ENCODE measurements at regions not wholly inside any gene's neighbourhood (a gene's known extent, or its start where the extent isn't known, plus 50 kb on each side); places are given as distances from the start of the nearest gene placed in this dataset.

DNA sequence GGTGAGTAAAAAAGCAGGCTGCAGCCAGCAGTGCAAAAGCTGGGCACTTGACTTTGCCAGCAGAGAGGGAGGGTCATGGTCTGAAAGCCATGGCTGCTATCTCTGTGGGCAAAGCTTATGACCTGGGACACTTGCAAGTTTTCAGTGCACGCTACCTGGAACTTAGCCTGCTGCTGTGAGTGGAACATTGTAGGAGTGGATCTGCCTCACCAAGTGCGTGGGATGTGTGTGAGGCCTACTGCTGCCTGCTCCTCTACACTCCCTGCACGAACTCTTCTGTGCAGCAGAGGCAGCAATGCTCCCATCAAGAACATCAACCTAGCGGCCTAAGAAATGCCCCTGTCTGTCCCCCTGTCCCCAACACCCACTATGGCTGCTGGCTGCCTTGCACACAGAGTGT, 344.1 kb upstream of the REG3G start:
- in situ Hi-C loops (cut with HindIII; ENCODE audit: low pct_ligation_motif_present, low sequenced_read_pairs) = no loop called here
- TF ChIP-seq, protein P1, sequence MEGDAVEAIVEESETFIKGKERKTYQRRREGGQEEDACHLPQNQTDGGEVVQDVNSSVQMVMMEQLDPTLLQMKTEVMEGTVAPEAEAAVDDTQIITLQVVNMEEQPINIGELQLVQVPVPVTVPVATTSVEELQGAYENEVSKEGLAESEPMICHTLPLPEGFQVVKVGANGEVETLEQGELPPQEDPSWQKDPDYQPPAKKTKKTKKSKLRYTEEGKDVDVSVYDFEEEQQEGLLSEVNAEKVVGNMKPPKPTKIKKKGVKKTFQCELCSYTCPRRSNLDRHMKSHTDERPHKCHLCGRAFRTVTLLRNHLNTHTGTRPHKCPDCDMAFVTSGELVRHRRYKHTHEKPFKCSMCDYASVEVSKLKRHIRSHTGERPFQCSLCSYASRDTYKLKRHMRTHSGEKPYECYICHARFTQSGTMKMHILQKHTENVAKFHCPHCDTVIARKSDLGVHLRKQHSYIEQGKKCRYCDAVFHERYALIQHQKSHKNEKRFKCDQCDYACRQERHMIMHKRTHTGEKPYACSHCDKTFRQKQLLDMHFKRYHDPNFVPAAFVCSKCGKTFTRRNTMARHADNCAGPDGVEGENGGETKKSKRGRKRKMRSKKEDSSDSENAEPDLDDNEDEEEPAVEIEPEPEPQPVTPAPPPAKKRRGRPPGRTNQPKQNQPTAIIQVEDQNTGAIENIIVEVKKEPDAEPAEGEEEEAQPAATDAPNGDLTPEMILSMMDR (IDR thresholded peaks at IDR 0.05; ENCODE audit: low read depth, low read length, missing control alignments) = no peak
- DNase-seq = no peak
- H3K27ac ChIP-seq = no peak overlapping the region
- H3K36me3 ChIP-seq (replicated peaks) = no peaks in the 10 kb centered on the region
- no peaks in the 10 kb centered on the region for H3K27me3 ChIP-seq (replicated peaks)
- H3K4me3 ChIP-seq (ENCODE audit: low read depth, low read length) = no peak overlapping the region

DNA sequence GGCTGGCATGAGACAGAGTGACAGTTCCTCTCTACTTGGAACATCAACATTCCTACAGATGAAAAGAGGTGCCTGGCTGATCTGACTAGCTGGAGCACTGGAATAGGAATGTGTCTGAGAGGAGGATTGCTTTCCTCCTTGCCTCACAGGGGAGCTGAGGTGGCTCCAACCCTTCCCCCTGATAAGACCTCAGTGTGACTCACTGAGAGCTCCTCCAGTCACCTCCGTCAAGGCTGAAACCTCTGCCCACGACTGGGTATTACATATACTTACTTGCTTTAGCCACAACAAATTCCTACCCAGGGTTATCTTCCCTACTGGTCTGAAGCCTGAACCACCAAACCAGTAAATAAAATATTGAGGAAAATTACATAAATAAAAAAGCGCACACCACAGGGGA, 342.7 kb upstream of the REG3G start:
- DNase-seq = no peak
- no peak overlapping the region for H3K27ac ChIP-seq
- in situ Hi-C loops (cut with HindIII; ENCODE audit: low pct_ligation_motif_present, low sequenced_read_pairs) = no loop called here

GRCh38 chr2:78686625-78687153, 338.8 kb upstream of the REG3G start:
- Histone ChIP-seq H3K27me3 (replicated peaks) (no peaks in the 10 kb centered on the region), H3K27ac (no peak overlapping the region), H3K36me3 (replicated peaks) (no peaks in the 10 kb centered on the region), H3K4me3 (ENCODE audit: low read depth, low read length) (no peak overlapping the region)
- no peak for DNase-seq
- TF ChIP-seq, protein P1 (IDR thresholded peaks at IDR 0.05; ENCODE audit: low read depth, low read length, missing control alignments) = no peak
- in situ Hi-C loops (cut with HindIII; ENCODE audit: low pct_ligation_motif_present, low sequenced_read_pairs) = no loop called here

More for the DNA sequence above, 342.7 kb upstream of the REG3G start:
- TF ChIP-seq, protein P1 (IDR thresholded peaks at IDR 0.05; ENCODE audit: low read depth, low read length, missing control alignments) = no peak
- H3K27me3 ChIP-seq (replicated peaks) = no peaks in the 10 kb centered on the region
- no peak overlapping the region for H3K4me3 ChIP-seq (ENCODE audit: low read depth, low read length)
- no peaks in the 10 kb centered on the region for H3K36me3 ChIP-seq (replicated peaks)

- TF ChIP-seq, protein P1 (IDR thresholded peaks at IDR 0.05; ENCODE audit: low read depth, low read length, missing control alignments) = no peak
- H3K36me3 ChIP-seq (replicated peaks) = no peaks in the 10 kb centered on the region
- in situ Hi-C loops (cut with HindIII; ENCODE audit: low pct_ligation_motif_present, low sequenced_read_pairs) = no loop called here
- no peak overlapping the region for H3K4me3 ChIP-seq (ENCODE audit: low read depth, low read length)
- H3K27me3 ChIP-seq (replicated peaks) = no peaks in the 10 kb centered on the region
- no peak overlapping the region for H3K27ac ChIP-seq
- no peak for DNase-seq
Measured at GRCh38 chr2:78699696-78700095, 325.8 kb upstream of the REG3G start.

GRCh38 chr2:78701546-78701945, 324.0 kb upstream of the REG3G start:
- TF ChIP-seq, protein P1 (IDR thresholded peaks at IDR 0.05; ENCODE audit: low read depth, low read length, missing control alignments) = no peak
- DNase-seq = no peak
- H3K27me3 ChIP-seq (replicated peaks) = no peaks in the 10 kb centered on the region
- in situ Hi-C loops (cut with HindIII; ENCODE audit: low pct_ligation_motif_present, low sequenced_read_pairs) = no loop called here
- H3K4me3 ChIP-seq (ENCODE audit: low read depth, low read length) = no peak overlapping the region
- H3K27ac ChIP-seq = no peak overlapping the region
- H3K36me3 ChIP-seq (replicated peaks) = no peaks in the 10 kb centered on the region

GRCh38 chr2:78707776-78708386, 317.6 kb upstream of the REG3G start:
- DNase-seq = no peak
- no peaks in the 10 kb centered on the region for H3K27me3 ChIP-seq (replicated peaks)
- no peak overlapping the region for H3K27ac ChIP-seq
- H3K4me3 ChIP-seq (ENCODE audit: low read depth, low read length) = no peak overlapping the region
- TF ChIP-seq, protein P1 (IDR thresholded peaks at IDR 0.05; ENCODE audit: low read depth, low read length, missing control alignments) = no peak
- in situ Hi-C loops (cut with HindIII; ENCODE audit: low pct_ligation_motif_present, low sequenced_read_pairs) = no loop called here
- H3K36me3 ChIP-seq (replicated peaks) = no peaks in the 10 kb centered on the region

All from brain microvascular endothelial cell (primary cell).